ENCODE measurements at regions not wholly inside any gene's neighbourhood (a gene's known extent, or its start where the extent isn't known, plus 50 kb on each side); places are given as distances from the start of the nearest gene placed in this dataset.

DNA sequence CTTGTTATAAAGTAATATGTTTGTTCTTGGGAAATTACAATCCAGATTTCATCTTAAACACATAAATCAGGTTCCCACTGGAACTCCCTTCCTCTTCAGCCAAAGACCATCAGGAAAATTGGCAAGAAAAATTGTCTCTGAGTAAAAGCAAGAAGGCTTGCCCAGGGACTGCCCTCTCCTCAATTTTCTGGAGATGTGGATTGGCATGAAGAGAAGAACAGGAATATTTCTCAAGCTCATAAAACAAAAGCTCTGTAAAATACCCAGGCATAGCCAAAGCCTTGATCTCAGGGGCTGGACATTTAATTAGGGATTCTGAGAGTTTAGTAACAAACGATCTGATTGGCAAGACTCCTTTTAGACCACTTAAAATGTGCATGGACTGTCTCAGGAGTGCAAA lies 223.4 kb downstream of the ZNF608 start:
- H3K27ac Mint-ChIP-seq: no peak overlapping the region

More for the DNA sequence above, 223.4 kb downstream of the ZNF608 start:
- Histone ChIP-seq H2BK15ac (ENCODE audit: low read depth, low read length) (no peak overlapping the region), H3K23me2 (ENCODE audit: insufficient read length, low read depth, low read length, poor library complexity, severe bottlenecking) (no peaks in the 10 kb centered on the region), H3K4ac (ENCODE audit: low read depth, low read length) (no peak overlapping the region), H3K9me3 (ENCODE audit: control insufficient read depth, low read depth, low read length) (no peaks in the 10 kb centered on the region), H4K5ac (ENCODE audit: insufficient read length, low read depth, low read length) (no peak overlapping the region), H4K20me1 (ENCODE audit: control insufficient read depth, insufficient read depth, insufficient read length) (no peaks in the 10 kb centered on the region), H4K8ac (replicated peaks; ENCODE audit: insufficient read length, low read depth, low read length) (no peak overlapping the region), H3K27ac (ENCODE audit: insufficient read length, low read depth, low read length) (no peak overlapping the region), H2BK12ac (ENCODE audit: insufficient read length, low read depth, low read length) (no peak overlapping the region), H3K23ac (ENCODE audit: insufficient read length, low read depth, low read length) (no peak overlapping the region), H3K9ac (ENCODE audit: extremely low read depth, insufficient read length, low read length) (no peak overlapping the region), H4K91ac (ENCODE audit: insufficient read length, low read depth, low read length) (no peak overlapping the region), H3K27me3 (ENCODE audit: insufficient read depth, low read length) (no peaks in the 10 kb centered on the region), H2BK20ac (ENCODE audit: low read depth, low read length, poor library complexity, severe bottlenecking) (no peak overlapping the region), H3T11ph (ENCODE audit: low read length) (no peak overlapping the region), H3K14ac (ENCODE audit: insufficient read depth, low read length) (no peak overlapping the region), H3K4me2 (ENCODE audit: insufficient read depth, insufficient read length, low read length) (no peak overlapping the region), H2BK120ac (ENCODE audit: low read depth, low read length, poor library complexity, severe bottlenecking) (no peak overlapping the region), H3K79me1 (ENCODE audit: insufficient read depth, low read depth, low read length, poor library complexity, severe bottlenecking) (no peaks in the 10 kb centered on the region), H2AFZ (ENCODE audit: low read length) (no peak overlapping the region), H3K56ac (ENCODE audit: insufficient read length, low read depth, low read length) (no peak overlapping the region), H2AK5ac (ENCODE audit: insufficient read length, low read length) (no peak overlapping the region), H2BK5ac (ENCODE audit: insufficient read length, low read length) (no peak overlapping the region), H3K4me1 (ENCODE audit: insufficient read depth, low read length) (no peaks in the 10 kb centered on the region), H3K18ac (ENCODE audit: insufficient read length, low read depth, low read length) (no peak overlapping the region), H3K79me2 (ENCODE audit: insufficient read depth, low read length) (no peaks in the 10 kb centered on the region)
- peaks cover 0 to 14% (median 4%) of the 10 kb centered on the region in 3 experiments; a peak in 4 of 7 replicates for H3K36me3 Mint-ChIP-seq (ENCODE audit: insufficient read depth in 1 of 3, low read depth in 3 of 3)
- TF ChIP-seq, protein P1, sequence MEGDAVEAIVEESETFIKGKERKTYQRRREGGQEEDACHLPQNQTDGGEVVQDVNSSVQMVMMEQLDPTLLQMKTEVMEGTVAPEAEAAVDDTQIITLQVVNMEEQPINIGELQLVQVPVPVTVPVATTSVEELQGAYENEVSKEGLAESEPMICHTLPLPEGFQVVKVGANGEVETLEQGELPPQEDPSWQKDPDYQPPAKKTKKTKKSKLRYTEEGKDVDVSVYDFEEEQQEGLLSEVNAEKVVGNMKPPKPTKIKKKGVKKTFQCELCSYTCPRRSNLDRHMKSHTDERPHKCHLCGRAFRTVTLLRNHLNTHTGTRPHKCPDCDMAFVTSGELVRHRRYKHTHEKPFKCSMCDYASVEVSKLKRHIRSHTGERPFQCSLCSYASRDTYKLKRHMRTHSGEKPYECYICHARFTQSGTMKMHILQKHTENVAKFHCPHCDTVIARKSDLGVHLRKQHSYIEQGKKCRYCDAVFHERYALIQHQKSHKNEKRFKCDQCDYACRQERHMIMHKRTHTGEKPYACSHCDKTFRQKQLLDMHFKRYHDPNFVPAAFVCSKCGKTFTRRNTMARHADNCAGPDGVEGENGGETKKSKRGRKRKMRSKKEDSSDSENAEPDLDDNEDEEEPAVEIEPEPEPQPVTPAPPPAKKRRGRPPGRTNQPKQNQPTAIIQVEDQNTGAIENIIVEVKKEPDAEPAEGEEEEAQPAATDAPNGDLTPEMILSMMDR (conservative IDR thresholded peaks at IDR 0.05): no peak
- no CpG with 5 or more reads among the region's 1 CpG for WGBS (ENCODE audit: extremely low coverage, insufficient read length, low lambda C conversion rate)
- no peak for DNase-seq
- peaks cover 2 to 7% of the 10 kb centered on the region in 2 experiments; a peak in 3 of 5 replicates for H3K9me3 Mint-ChIP-seq
- H3K27me3 Mint-ChIP-seq (ENCODE audit: low read depth): peaks cover 1% of the 10 kb centered on the region; the same call in 1 of the 2 replicates
- H3K4me3 Mint-ChIP-seq: no peak overlapping the region
- H3K4me1 Mint-ChIP-seq: no peaks in the 10 kb centered on the region
